Right atrium auricular region (tissue), 2 donors: ENCODE measurements at regions not wholly inside any gene's neighbourhood (a gene's known extent, or its start where the extent isn't known, plus 50 kb on each side); places are given as distances from the start of the nearest gene placed in this dataset.

Experiments
- DNase-seq: peaks from one replicate; pipeline ENCODE4 v3.0.0-alpha.2; 2019; ENCODE audit warnings: low spot score
- H3K27ac ChIP-seq, 2 donors: fragments of 200-600 bp; sonication (generic); 1 replicate in 1 of 2; 2 replicates in 1 of 2; pipeline ENCODE4 v1.5.1; 2016 to 2019
- H3K27me3 ChIP-seq, 2 donors: fragments of 200-600 bp; sonication (generic); one replicate each; pipeline versions ENCODE4 v1.5.1 to v1.6.0; 2017 to 2019
- H3K36me3 ChIP-seq: fragments of 200-600 bp; sonication (generic); one replicate; pipeline ENCODE4 v1.5.1; 2016
- H3K4me1 ChIP-seq, 2 donors: fragments of 200-600 bp; sonication (generic); one replicate each; pipeline versions ENCODE4 v1.5.1 to v1.6.0; 2017 to 2019
- H3K4me3 ChIP-seq, 2 donors: fragments of 200-600 bp; sonication (generic); 1 replicate in 1 of 2; 2 replicates in 1 of 2; pipeline ENCODE4 v1.5.1; 2017 to 2019; ENCODE audit warnings: mild to moderate bottlenecking in 1 of 2, moderate library complexity in 1 of 2
- H3K9me3 ChIP-seq, 2 donors: fragments of 200-600 bp; sonication (generic); one replicate each; pipeline ENCODE4 v1.5.1; 2019
- TF ChIP-seq, protein P1 (sequence below), 2 donors: fragments of 200-600 bp; sonication (generic); IDR thresholded peaks; one replicate each; pipeline ENCODE4 v1.5.1; 2019; ENCODE audit warnings: antibody characterized with exemption in 2 of 2

- Histone ChIP-seq H3K27ac (no peak overlapping the region), H3K4me3 (no peak overlapping the region), H3K36me3 (no peaks in the 10 kb centered on the region), H3K4me1 (no peaks in the 10 kb centered on the region), H3K9me3 (no peaks in the 10 kb centered on the region), H3K27me3 (no peaks in the 10 kb centered on the region)
- TF ChIP-seq, protein P1, sequence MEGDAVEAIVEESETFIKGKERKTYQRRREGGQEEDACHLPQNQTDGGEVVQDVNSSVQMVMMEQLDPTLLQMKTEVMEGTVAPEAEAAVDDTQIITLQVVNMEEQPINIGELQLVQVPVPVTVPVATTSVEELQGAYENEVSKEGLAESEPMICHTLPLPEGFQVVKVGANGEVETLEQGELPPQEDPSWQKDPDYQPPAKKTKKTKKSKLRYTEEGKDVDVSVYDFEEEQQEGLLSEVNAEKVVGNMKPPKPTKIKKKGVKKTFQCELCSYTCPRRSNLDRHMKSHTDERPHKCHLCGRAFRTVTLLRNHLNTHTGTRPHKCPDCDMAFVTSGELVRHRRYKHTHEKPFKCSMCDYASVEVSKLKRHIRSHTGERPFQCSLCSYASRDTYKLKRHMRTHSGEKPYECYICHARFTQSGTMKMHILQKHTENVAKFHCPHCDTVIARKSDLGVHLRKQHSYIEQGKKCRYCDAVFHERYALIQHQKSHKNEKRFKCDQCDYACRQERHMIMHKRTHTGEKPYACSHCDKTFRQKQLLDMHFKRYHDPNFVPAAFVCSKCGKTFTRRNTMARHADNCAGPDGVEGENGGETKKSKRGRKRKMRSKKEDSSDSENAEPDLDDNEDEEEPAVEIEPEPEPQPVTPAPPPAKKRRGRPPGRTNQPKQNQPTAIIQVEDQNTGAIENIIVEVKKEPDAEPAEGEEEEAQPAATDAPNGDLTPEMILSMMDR (IDR thresholded peaks at IDR 0.05) = no peak
- no peak for DNase-seq
Measured at GRCh38 chr9:118992813-118993794, 376.1 kb downstream of the BRINP1 start.

DNA sequence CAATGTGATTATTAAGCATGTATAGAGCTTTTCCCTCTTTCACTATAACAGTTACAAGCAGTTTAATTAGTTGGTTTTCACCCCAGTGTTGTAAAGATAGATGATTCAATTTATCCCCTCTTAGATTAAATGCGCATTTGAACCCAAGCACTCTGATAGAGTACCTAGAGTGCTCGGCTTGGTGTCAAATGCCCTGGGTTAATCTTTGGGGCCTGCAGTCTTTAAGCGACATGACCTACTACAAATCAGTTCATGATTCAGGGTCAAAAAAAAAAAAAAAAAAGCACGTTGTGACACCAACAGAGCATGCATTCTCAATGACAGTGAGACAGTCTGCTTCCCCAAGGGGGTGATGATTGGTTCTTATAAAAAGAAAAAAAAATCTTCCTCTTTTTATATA, 375.3 kb downstream of the BRINP1 start:
- H3K4me3 ChIP-seq = no peak overlapping the region
- H3K27me3 ChIP-seq = no peaks in the 10 kb centered on the region
- TF ChIP-seq, protein P1 (IDR thresholded peaks at IDR 0.05) = no peak
- H3K27ac ChIP-seq = no peak overlapping the region
- DNase-seq = no peak
- no peaks in the 10 kb centered on the region for H3K36me3 ChIP-seq
- no peaks in the 10 kb centered on the region for H3K4me1 ChIP-seq
- H3K9me3 ChIP-seq = no peaks in the 10 kb centered on the region

DNA sequence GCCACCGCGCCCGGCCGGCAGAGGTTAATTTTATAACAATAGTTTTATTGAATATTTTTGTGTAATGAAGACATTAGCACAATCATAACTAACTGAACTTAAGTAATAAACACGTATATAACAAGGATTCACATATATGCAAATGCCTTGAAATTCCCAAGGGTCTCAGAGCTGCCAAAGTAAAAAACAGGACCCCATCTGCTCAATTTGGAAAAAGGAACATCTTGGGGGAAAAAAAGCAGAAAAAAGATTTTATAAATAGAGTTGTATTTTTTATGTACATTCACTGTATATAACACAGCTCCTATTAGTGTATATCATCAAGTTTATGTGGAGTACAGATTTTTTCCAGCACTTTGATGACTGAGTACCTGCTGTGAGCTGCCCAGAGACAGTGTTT, 366.7 kb downstream of the BRINP1 start:
- peak overlapping the region in 1 of 2 donors; percentile 89 for H3K27ac ChIP-seq
- no peaks in the 10 kb centered on the region for H3K36me3 ChIP-seq
- H3K27me3 ChIP-seq = no peaks in the 10 kb centered on the region
- no peaks in the 10 kb centered on the region for H3K9me3 ChIP-seq
- TF ChIP-seq, protein P1 (IDR thresholded peaks at IDR 0.05) = no peak
- H3K4me1 ChIP-seq = peaks cover 0 to 24% of the 10 kb centered on the region in 2 donors
- no peak for DNase-seq
- no peak overlapping the region for H3K4me3 ChIP-seq

DNA sequence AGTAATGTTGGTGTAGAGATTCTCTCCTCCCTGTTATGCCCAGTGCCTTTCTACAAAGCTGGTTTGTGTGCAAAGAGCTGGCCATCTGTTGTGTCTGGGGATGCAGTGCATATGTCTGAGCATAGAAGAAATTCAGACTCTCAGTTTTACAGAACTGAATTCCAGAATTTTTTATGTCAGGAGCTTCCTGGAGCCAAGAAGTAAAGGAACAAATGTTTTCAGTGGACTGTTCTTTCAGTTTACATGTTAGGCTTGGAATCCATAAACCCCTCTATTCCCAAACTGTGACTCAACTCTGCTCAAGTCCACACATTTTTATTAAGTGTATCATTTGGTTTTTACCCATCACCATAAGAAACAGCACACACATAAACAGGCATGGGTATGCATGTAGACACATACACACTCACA, 366.0 kb downstream of the BRINP1 start:
- Histone ChIP-seq H3K4me1 (peaks cover 0 to 24% of the 10 kb centered on the region in 2 donors), H3K4me3 (no peak overlapping the region), H3K27me3 (no peaks in the 10 kb centered on the region), H3K27ac (peak overlapping the region; percentile 66 to 89), H3K36me3 (no peaks in the 10 kb centered on the region), H3K9me3 (no peaks in the 10 kb centered on the region)
- TF ChIP-seq, protein P1 (IDR thresholded peaks at IDR 0.05) = no peak
- no peak for DNase-seq

DNA sequence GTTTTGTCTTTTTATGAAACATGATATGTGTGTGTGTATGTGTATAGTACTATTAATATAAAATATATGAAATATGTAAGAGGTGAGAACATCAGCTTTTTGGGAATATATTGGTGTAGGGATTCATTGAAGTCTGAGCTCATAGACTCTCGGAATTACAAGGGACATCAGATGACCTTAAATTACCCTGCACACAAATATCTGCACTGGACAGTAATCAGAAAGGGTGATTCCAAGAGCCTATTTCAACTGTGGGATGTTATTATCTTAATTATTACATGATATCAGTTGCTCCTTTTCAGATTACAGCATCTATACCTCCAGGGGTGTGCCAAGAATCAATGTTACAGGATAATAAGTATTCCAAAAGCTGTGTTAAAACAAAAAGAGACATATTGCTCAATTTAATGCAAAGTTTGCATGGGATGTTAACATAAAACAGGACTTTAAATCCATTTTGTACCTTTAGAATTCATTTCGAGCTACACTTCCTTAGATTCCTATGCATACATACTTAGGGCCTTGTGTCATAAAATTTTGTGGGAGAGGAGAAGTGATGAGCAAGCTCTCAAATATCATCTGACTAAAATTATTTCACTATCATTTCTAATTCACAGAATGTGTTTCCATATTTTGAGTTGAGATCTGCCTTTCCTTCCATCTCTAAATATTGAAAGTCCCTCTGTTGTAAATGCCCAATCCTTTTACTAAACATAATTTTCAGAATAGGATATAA, 365.2 kb downstream of the BRINP1 start:
- H3K4me1 ChIP-seq = peaks cover 0 to 24% of the 10 kb centered on the region in 2 donors
- H3K4me3 ChIP-seq = no peak overlapping the region
- no peaks in the 10 kb centered on the region for H3K36me3 ChIP-seq
- no peak for DNase-seq
- TF ChIP-seq, protein P1 (IDR thresholded peaks at IDR 0.05) = no peak
- H3K27me3 ChIP-seq = no peaks in the 10 kb centered on the region
- no peaks in the 10 kb centered on the region for H3K9me3 ChIP-seq
- peak overlapping the region; percentile 66 to 89 for H3K27ac ChIP-seq
